Endothelial cell of umbilical vein (primary cell): ENCODE measurements at regions not wholly inside any gene's neighbourhood (a gene's known extent, or its start where the extent isn't known, plus 50 kb on each side); places are given as distances from the start of the nearest gene placed in this dataset.

ENCODE experiments used
- BruUV-seq: library from RNA; stranded (reverse); fragments of 400-500 nt; replicated peaks from 2 replicates; lab custom pipeline; 2021; lab: Mats Ljungman, UMichigan
- CTCF ChIA-PET: fragments of 300-600, 350-600 bp; sonication (Branson Sonifier 250); formaldehyde crosslinking; loops from one replicate; lab custom pipeline; 2021; ENCODE audit warnings: antibody characterized with exemption, inconsistent platforms; lab: Charles Lee
- POLR2A ChIA-PET: fragments of 300-600, 350-600 bp; sonication (Branson Sonifier 250); formaldehyde crosslinking; loops from one replicate; lab custom pipeline; 2021; ENCODE audit warnings: antibody characterized with exemption, inconsistent platforms; lab: Charles Lee
- DNase-seq: peaks from one replicate; pipeline ENCODE4 v3.0.0-alpha.2; 2011; ENCODE audit warnings: low read depth, low spot score
- FAIRE-seq: peaks from 2 replicates; lab custom pipeline; 2011; peaks lifted over from hg19 to GRCh38; lab: Jason Lieb, UNC
- H2AFZ ChIP-seq: 2 replicates; pipeline ENCODE4 v1.6.0; 2012; ENCODE audit warnings: low read depth, low read length, control low read depth, inconsistent platforms
- H3K27ac ChIP-seq: 2 replicates; pipeline ENCODE4 v1.5.1; 2011; ENCODE audit warnings: low read depth, mild to moderate bottlenecking, control low read depth, low read length, moderate library complexity; ENCODE audit not compliant: insufficient read depth
- H3K27me3 ChIP-seq, 2 experiments: 2 replicates each; pipeline versions ENCODE4 v1.6.0 to v1.6.1; 2011; ENCODE audit warnings: low read length in 2 of 2, mixed read lengths in 1 of 2; ENCODE audit not compliant: control insufficient read depth in 2 of 2, insufficient read depth in 2 of 2
- H3K36me3 ChIP-seq, 2 experiments: 2 replicates in 1 of 2; 3 replicates in 1 of 2; pipeline ENCODE4 v1.5.1; 2011; ENCODE audit warnings: low read length in 2 of 2, mild to moderate bottlenecking in 1 of 2, moderate library complexity in 1 of 2; ENCODE audit not compliant: control insufficient read depth in 2 of 2, insufficient read depth in 2 of 2; ENCODE audit errors: extremely low read depth in 1 of 2
- H3K4me1 ChIP-seq: 3 replicates; pipeline ENCODE4 v1.5.1; 2011; ENCODE audit warnings: mild to moderate bottlenecking, low read length; ENCODE audit not compliant: control insufficient read depth, insufficient read depth; ENCODE audit errors: extremely low read depth
- H3K4me2 ChIP-seq: 2 replicates; pipeline ENCODE4 v1.6.1; 2011; ENCODE audit warnings: low read length, control low read depth, mixed read lengths; ENCODE audit not compliant: insufficient read depth
- H3K4me3 ChIP-seq, 3 experiments: fragments of 200-600 bp in 1 of 3; sonication (generic), shearing (Covaris generic) in 1 of 3; replicated peaks in 1 of 3; 2 replicates each; pipeline ENCODE4 v1.5.1; 2011 to 2016; ENCODE audit warnings: control low read depth in 3 of 3, low read length in 3 of 3, mild to moderate bottlenecking in 2 of 3, inconsistent platforms in 1 of 3, low read depth in 1 of 3, moderate library complexity in 1 of 3; ENCODE audit not compliant: insufficient read depth in 1 of 3
- H3K79me2 ChIP-seq: 2 replicates; pipeline ENCODE4 v1.6.0; 2012; ENCODE audit warnings: low read length, inconsistent platforms; ENCODE audit not compliant: control insufficient read depth, insufficient read depth
- H3K9ac ChIP-seq: replicated peaks from 2 replicates; pipeline ENCODE3; 2011; ENCODE audit warnings: low read length, control low read depth; ENCODE audit not compliant: insufficient read depth; ENCODE audit errors: extremely low read depth
- H3K9me1 ChIP-seq: replicated peaks from 3 replicates; pipeline ENCODE4 v1.6.0; 2011; ENCODE audit warnings: mild to moderate bottlenecking, low read length; ENCODE audit not compliant: control insufficient read depth, insufficient read depth; ENCODE audit errors: extremely low read depth
- H3K9me3 ChIP-seq: replicated peaks from 2 replicates; pipeline ENCODE4 v1.5.1; 2012; ENCODE audit warnings: low read length, inconsistent platforms; ENCODE audit not compliant: control insufficient read depth, insufficient read depth
- H4K20me1 ChIP-seq: replicated peaks from 2 replicates; pipeline ENCODE3; 2011; ENCODE audit warnings: mild to moderate bottlenecking, low read length; ENCODE audit not compliant: control insufficient read depth, insufficient read depth; ENCODE audit errors: extremely low read depth
- EZH2 ChIP-seq: IDR thresholded peaks from 2 replicates; pipeline ENCODE4 v1.6.1; 2012; ENCODE audit warnings: borderline replicate concordance, low read depth, mild to moderate bottlenecking, moderate library complexity, low read length, inconsistent platforms; ENCODE audit not compliant: severe bottlenecking
- FOS ChIP-seq: IDR thresholded peaks from 2 replicates; pipeline ENCODE4 v1.6.1; 2011; ENCODE audit warnings: mild to moderate bottlenecking, low read length, moderate library complexity, borderline replicate concordance; ENCODE audit not compliant: insufficient read depth
- JUN ChIP-seq: IDR thresholded peaks from 2 replicates; pipeline ENCODE4 v1.6.1; 2011; ENCODE audit warnings: borderline replicate concordance, low read depth; ENCODE audit not compliant: insufficient read length, insufficient read depth
- MYC ChIP-seq: IDR thresholded peaks from one replicate; pipeline ENCODE4 v1.6.1; 2011; ENCODE audit warnings: mild to moderate bottlenecking, low read depth, low read length
- POLR2A ChIP-seq: IDR thresholded peaks from 2 replicates; pipeline ENCODE4 v1.6.1; 2012; ENCODE audit warnings: low read depth, mild to moderate bottlenecking, control low read depth, low read length
- POLR2AphosphoS5 ChIP-seq: IDR thresholded peaks from 2 replicates; pipeline ENCODE4 v1.6.1; 2012; ENCODE audit warnings: low read depth, mild to moderate bottlenecking, control low read depth, low read length, moderate library complexity; ENCODE audit not compliant: insufficient read depth
- dilution Hi-C: fragments of 300-500 bp; cut with MboI; formaldehyde crosslinking; loops from one replicate; pipeline ENCODE4 v1.15.0; 2019; ENCODE audit warnings: low sequenced_read_pairs; ENCODE audit not compliant: extremely low pct_ligation_motif_present
- intact Hi-C: fragments of 100-400 bp; cut with micrococcal nuclease; formaldehyde crosslinking; loops from one replicate; pipeline ENCODE4 v1.10.0; 2022
- TF ChIP-seq, protein P1 (sequence below), 2 donors: IDR thresholded peaks; 1 replicate in 1 of 2; 2 replicates in 1 of 2; pipeline ENCODE4 v1.5.1; 2011; ENCODE audit warnings: low read length in 2 of 2, mild to moderate bottlenecking in 2 of 2, moderate library complexity in 2 of 2, control low read depth in 1 of 2, inconsistent platforms in 1 of 2, low read depth in 1 of 2; ENCODE audit not compliant: insufficient read depth in 1 of 2; ENCODE audit errors: extremely low read depth in 1 of 2
- TF ChIP-seq, protein P2 (sequence below): IDR thresholded peaks from 2 replicates; pipeline ENCODE4 v1.6.1; 2011; ENCODE audit not compliant: insufficient read depth, insufficient read length

DNA sequence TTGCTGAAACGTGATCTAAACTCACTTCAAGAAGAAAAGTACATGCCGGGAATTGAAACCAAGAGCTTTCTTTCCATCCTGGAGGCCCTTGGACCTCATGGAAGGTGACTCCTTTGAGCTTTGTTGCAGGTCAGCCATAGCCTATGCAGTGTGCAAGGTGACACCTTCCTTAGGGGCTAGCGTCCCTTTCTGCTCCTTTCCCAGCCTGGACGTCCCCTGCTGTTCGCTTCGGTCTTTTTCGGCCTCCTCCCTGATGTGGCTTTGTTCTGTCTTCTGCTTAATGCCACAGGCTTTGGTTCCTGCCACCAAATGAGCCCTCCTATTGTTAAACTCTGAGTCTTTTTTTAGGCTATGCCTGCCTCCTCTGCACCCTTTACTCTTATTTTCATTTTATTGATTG lies 308.8 kb downstream of the BRINP2 start:
- dilution Hi-C loops, result no loop called here
- Histone ChIP-seq H3K4me2 (no peak overlapping the region), H3K4me1 (no peaks in the 10 kb centered on the region), H3K9me1 (no peaks in the 10 kb centered on the region), H4K20me1 (no peaks in the 10 kb centered on the region), H3K79me2 (no peaks in the 10 kb centered on the region), H3K9me3 (no peaks in the 10 kb centered on the region), H3K9ac (no peak overlapping the region), H3K27me3 (no peaks in the 10 kb centered on the region), H3K27ac (no peak overlapping the region), H3K4me3 (no peak overlapping the region), H2AFZ (no peak overlapping the region), H3K36me3 (no peaks in the 10 kb centered on the region)
- FAIRE-seq (no peak), DNase-seq (no peak)
- ChIA-PET CTCF (no interaction called here), POLR2A (no interaction called here)
- BruUV-seq, result no TSS peak
- intact Hi-C loops, result no loop called here
- TF ChIP-seq FOS (no peak), JUN (no peak), POLR2A (no peak)
- TF ChIP-seq, protein P1, sequence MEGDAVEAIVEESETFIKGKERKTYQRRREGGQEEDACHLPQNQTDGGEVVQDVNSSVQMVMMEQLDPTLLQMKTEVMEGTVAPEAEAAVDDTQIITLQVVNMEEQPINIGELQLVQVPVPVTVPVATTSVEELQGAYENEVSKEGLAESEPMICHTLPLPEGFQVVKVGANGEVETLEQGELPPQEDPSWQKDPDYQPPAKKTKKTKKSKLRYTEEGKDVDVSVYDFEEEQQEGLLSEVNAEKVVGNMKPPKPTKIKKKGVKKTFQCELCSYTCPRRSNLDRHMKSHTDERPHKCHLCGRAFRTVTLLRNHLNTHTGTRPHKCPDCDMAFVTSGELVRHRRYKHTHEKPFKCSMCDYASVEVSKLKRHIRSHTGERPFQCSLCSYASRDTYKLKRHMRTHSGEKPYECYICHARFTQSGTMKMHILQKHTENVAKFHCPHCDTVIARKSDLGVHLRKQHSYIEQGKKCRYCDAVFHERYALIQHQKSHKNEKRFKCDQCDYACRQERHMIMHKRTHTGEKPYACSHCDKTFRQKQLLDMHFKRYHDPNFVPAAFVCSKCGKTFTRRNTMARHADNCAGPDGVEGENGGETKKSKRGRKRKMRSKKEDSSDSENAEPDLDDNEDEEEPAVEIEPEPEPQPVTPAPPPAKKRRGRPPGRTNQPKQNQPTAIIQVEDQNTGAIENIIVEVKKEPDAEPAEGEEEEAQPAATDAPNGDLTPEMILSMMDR (IDR thresholded peaks at IDR 0.05; ENCODE audit: extremely low read depth in 1 of 2, insufficient read depth in 1 of 2, low read depth in 1 of 2, low read length in 2 of 2), result no peak

DNA sequence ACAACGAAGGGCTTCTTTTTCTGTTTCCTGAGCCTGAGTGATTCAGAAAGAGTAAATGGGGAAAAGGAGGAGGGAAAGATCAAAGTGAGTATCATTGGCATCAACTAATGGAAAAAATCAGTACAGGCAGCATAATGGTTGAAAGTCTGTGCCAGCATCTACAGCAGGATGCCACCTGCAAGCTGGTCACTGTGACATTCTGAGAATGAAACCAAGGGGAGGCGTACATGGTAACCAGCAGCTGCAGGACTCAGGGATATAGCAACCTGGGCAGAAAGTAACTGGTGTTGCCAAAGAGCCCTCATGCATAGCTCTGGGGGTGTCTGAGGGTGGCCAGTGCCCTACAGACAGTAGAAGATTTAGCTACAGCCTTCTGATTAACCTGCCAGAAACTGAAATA lies 305.9 kb downstream of the BRINP2 start:
- dilution Hi-C loops (no loop called here), intact Hi-C loops (no loop called here)
- DNase-seq, result no peak
- H3K9me1 ChIP-seq, result no peaks in the 10 kb centered on the region
- no peak overlapping the region for H3K4me3 ChIP-seq
- BruUV-seq, result no TSS peak
- H3K79me2 ChIP-seq, result no peaks in the 10 kb centered on the region
- CTCF ChIA-PET, result no interaction called here
- FAIRE-seq, result no peak
- no peak overlapping the region for H3K27ac ChIP-seq
- H2AFZ ChIP-seq, result no peak overlapping the region
- H3K9ac ChIP-seq, result no peak overlapping the region
- POLR2A ChIA-PET, result no interaction called here
- no peak overlapping the region for H3K4me2 ChIP-seq
- H4K20me1 ChIP-seq, result no peaks in the 10 kb centered on the region
- H3K9me3 ChIP-seq, result no peaks in the 10 kb centered on the region
- H3K36me3 ChIP-seq, result no peaks in the 10 kb centered on the region
- TF ChIP-seq JUN, result no peak
- TF ChIP-seq POLR2AphosphoS5, result no peak
- TF ChIP-seq POLR2A, result no peak
- TF ChIP-seq MYC, result no peak
- no peak for TF ChIP-seq FOS
- TF ChIP-seq, protein P1 (IDR thresholded peaks at IDR 0.05; ENCODE audit: extremely low read depth in 1 of 2, insufficient read depth in 1 of 2, low read depth in 1 of 2, low read length in 2 of 2), result no peak
- TF ChIP-seq, protein P2, sequence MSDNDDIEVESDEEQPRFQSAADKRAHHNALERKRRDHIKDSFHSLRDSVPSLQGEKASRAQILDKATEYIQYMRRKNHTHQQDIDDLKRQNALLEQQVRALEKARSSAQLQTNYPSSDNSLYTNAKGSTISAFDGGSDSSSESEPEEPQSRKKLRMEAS, result no peak
- TF ChIP-seq EZH2, result no peak
- no peaks in the 10 kb centered on the region for H3K27me3 ChIP-seq
- no peaks in the 10 kb centered on the region for H3K4me1 ChIP-seq
